ENCODE measurements at regions not wholly inside any gene's neighbourhood (a gene's known extent, or its start where the extent isn't known, plus 50 kb on each side); places are given as distances from the start of the nearest gene placed in this dataset.

DNA sequence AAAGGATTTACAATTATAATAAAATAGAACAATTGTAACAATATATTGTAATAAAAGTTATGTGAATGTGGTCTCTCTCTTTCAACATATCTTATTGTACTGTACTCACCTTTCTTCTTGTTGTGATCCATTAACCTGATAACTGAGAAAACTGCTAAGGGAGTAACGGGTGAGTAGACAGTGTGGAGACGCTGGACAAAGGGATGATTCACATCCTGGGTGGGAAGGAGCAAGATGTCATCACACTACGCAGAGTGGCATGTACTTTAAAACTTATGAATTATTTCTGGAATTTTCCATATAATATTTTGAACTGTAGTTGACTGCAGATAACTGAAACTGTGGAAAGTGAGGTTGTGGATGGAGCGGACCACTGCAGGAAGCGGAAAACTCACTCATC lies 91.2 kb upstream of the PLPP4 start:
- Histone ChIP-seq H3K27me3 (ENCODE audit: control insufficient read depth, insufficient read depth, low read length) (no peaks in the 10 kb centered on the region), H3K27ac (no peak overlapping the region), H3K36me3 (ENCODE audit: control insufficient read depth, insufficient read depth, low read length) (no peaks in the 10 kb centered on the region), H3K9ac (no peak overlapping the region), H3K4me3 (ENCODE audit: low read depth, low read length) (no peak overlapping the region), H3K4me2 (ENCODE audit: low read length) (no peak overlapping the region), H3K9me3 (ENCODE audit: control insufficient read depth, low read length) (no peaks in the 10 kb centered on the region), H2AFZ (no peak overlapping the region), H3K4me1 (no peaks in the 10 kb centered on the region), H3K79me2 (no peaks in the 10 kb centered on the region)
- no peak for TF ChIP-seq CTCF (IDR thresholded peaks at IDR 0.05)

DNA sequence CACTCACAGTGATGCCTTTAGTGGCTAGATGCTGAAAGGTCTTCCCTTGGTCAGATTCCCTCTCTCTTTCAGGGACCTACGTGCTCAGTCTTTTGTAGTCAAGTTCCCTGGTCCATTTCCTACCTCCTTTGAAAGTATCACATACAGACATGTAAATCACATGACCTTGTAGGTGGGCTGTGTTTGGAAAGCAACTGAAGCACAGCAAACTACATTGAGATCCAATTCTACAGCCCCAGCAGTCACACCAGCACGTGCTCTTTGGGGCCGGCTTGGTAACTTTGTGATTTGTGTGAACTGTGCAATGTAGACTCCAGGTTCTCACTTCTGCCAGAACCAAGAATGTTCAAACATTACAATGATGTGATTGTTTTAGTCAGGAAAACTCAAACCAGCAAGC lies 89.7 kb upstream of the PLPP4 start:
- Histone ChIP-seq H3K27me3 (ENCODE audit: control insufficient read depth, insufficient read depth, low read length) (no peaks in the 10 kb centered on the region), H3K4me3 (ENCODE audit: low read depth, low read length) (no peak overlapping the region), H3K4me2 (ENCODE audit: low read length) (no peak overlapping the region), H3K79me2 (no peaks in the 10 kb centered on the region), H3K36me3 (ENCODE audit: control insufficient read depth, insufficient read depth, low read length) (no peaks in the 10 kb centered on the region), H2AFZ (no peak overlapping the region), H3K27ac (no peak overlapping the region), H3K4me1 (no peaks in the 10 kb centered on the region), H3K9me3 (ENCODE audit: control insufficient read depth, low read length) (no peaks in the 10 kb centered on the region), H3K9ac (no peak overlapping the region)
- TF ChIP-seq CTCF (IDR thresholded peaks at IDR 0.05): no peak

DNA sequence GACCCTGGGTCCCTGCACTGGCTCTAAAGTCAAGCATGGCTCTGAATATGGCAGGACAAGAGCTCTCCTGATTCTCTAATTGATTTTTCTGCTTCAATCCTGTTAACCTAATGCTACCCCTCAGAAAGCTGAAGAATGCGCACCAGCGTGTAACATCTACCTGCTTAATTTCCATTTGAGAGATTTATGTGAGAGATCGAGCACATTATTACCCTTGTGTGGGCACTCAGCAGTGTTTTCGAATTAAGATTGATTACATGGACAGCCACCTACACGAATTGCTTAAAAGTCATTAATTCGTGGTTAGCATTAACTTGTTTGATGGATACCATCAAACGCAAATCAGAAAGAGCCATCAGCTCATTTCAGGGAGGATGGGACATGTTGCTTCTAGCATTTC lies 88.7 kb upstream of the PLPP4 start:
- Histone ChIP-seq H2AFZ (no peak overlapping the region), H3K4me1 (no peaks in the 10 kb centered on the region)
- no peak for TF ChIP-seq CTCF (IDR thresholded peaks at IDR 0.05)

DNA sequence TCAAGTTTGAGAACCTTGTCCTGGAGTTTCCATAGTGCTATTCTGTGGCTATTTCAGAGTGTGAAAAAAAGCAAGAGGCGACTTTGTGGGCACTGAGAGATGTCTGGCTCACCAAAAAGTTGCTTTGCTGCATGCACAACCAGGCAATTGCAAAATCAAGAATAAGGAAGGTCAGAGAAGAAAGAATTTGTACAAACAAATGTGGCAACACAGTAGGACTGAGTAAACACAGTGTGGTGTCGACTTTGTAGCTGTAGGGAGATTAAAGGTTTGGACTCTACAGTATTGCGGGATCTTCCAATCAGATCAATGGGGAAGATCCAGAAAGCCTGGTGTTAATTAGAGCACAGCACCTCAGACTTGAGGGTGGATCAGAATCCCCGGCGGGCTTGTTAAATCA lies 88.1 kb upstream of the PLPP4 start:
- H3K27me3 ChIP-seq (ENCODE audit: control insufficient read depth, insufficient read depth, low read length): no peaks in the 10 kb centered on the region
- no peak overlapping the region for H3K4me2 ChIP-seq (ENCODE audit: low read length)
- no peaks in the 10 kb centered on the region for H3K79me2 ChIP-seq
- no peak overlapping the region for H3K4me3 ChIP-seq (ENCODE audit: low read depth, low read length)
- no peaks in the 10 kb centered on the region for H3K9me3 ChIP-seq (ENCODE audit: control insufficient read depth, low read length)
- no peak overlapping the region for H3K27ac ChIP-seq
- no peak overlapping the region for H2AFZ ChIP-seq
- no peaks in the 10 kb centered on the region for H3K36me3 ChIP-seq (ENCODE audit: control insufficient read depth, insufficient read depth, low read length)
- no peaks in the 10 kb centered on the region for H3K4me1 ChIP-seq
- H3K9ac ChIP-seq: no peak overlapping the region
- TF ChIP-seq CTCF (IDR thresholded peaks at IDR 0.05): no peak

More for the DNA sequence above, 88.7 kb upstream of the PLPP4 start:
- Histone ChIP-seq H3K36me3 (ENCODE audit: control insufficient read depth, insufficient read depth, low read length) (no peaks in the 10 kb centered on the region), H3K9me3 (ENCODE audit: control insufficient read depth, low read length) (no peaks in the 10 kb centered on the region), H3K9ac (no peak overlapping the region), H3K27ac (no peak overlapping the region), H3K79me2 (no peaks in the 10 kb centered on the region), H3K27me3 (ENCODE audit: control insufficient read depth, insufficient read depth, low read length) (no peaks in the 10 kb centered on the region), H3K4me3 (ENCODE audit: low read depth, low read length) (no peak overlapping the region), H3K4me2 (ENCODE audit: low read length) (no peak overlapping the region)

GRCh38 chr10:120369856-120370276 lies 87.2 kb upstream of the PLPP4 start:
- Histone ChIP-seq H3K4me1 (no peaks in the 10 kb centered on the region), H2AFZ (no peak overlapping the region)

More at GRCh38 chr10:120369856-120370276, 87.2 kb upstream of the PLPP4 start:
- no peak overlapping the region for H3K27ac ChIP-seq
- no peak overlapping the region for H3K4me2 ChIP-seq (ENCODE audit: low read length)
- TF ChIP-seq CTCF (IDR thresholded peaks at IDR 0.05): no peak
- no peaks in the 10 kb centered on the region for H3K36me3 ChIP-seq (ENCODE audit: control insufficient read depth, insufficient read depth, low read length)
- no peaks in the 10 kb centered on the region for H3K79me2 ChIP-seq
- no peak overlapping the region for H3K4me3 ChIP-seq (ENCODE audit: low read depth, low read length)
- no peak overlapping the region for H3K9ac ChIP-seq
- H3K9me3 ChIP-seq (ENCODE audit: control insufficient read depth, low read length): no peaks in the 10 kb centered on the region
- no peaks in the 10 kb centered on the region for H3K27me3 ChIP-seq (ENCODE audit: control insufficient read depth, insufficient read depth, low read length)

Data from parathyroid adenoma (tissue), 2 donors.